ENCODE measurements at regions not wholly inside any gene's neighbourhood (a gene's known extent, or its start where the extent isn't known, plus 50 kb on each side); places are given as distances from the start of the nearest gene placed in this dataset.

DNA sequence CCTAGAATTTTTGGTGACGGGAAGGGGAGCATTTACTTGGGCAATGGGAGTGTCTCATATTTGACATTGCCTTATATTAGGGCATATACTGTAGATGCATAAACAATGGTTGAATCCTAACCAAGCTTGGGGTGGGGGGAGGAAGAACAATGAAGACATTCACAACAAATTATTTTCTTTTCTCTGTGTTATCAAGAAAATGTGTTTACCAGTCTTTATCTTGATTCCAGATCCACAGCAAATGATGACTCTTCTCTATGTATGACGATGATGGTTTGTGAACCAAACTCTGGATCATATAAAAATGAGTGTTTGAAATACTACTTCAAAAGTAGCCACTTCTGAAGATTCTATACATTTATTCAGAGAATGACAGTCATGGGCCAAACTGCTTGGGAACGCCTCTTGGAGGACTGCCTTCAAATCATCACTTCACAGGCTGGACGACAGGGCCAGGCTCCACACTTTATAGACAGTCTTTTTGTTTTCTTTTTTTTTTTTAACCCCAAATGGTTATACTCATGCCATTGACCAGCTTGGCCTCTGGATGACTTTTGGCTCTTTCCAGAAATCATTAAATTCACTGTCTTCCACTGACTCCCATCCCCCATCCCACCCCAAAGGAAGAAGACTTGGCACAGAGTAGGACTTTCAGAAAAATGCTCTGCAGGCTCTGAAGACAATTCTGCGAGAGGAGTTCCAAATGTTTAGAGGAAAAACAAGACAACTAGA, 123.8 kb upstream of the LIFR start:
- TF ChIP-seq, protein P1, sequence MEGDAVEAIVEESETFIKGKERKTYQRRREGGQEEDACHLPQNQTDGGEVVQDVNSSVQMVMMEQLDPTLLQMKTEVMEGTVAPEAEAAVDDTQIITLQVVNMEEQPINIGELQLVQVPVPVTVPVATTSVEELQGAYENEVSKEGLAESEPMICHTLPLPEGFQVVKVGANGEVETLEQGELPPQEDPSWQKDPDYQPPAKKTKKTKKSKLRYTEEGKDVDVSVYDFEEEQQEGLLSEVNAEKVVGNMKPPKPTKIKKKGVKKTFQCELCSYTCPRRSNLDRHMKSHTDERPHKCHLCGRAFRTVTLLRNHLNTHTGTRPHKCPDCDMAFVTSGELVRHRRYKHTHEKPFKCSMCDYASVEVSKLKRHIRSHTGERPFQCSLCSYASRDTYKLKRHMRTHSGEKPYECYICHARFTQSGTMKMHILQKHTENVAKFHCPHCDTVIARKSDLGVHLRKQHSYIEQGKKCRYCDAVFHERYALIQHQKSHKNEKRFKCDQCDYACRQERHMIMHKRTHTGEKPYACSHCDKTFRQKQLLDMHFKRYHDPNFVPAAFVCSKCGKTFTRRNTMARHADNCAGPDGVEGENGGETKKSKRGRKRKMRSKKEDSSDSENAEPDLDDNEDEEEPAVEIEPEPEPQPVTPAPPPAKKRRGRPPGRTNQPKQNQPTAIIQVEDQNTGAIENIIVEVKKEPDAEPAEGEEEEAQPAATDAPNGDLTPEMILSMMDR (IDR thresholded peaks at IDR 0.05) = no peak
- TF ChIP-seq POLR2A (IDR thresholded peaks at IDR 0.05) (no peak), POLR2AphosphoS5 (IDR thresholded peaks at IDR 0.05) (no peak)
